Astrocyte of the hippocampus (primary cell): ENCODE measurements at regions not wholly inside any gene's neighbourhood (a gene's known extent, or its start where the extent isn't known, plus 50 kb on each side); places are given as distances from the start of the nearest gene placed in this dataset.
"Not testable (repeated sequence)": the region's sequence is repeated elsewhere in the genome, so short reads cannot be mapped to it uniquely, and the experiment has no call there.

Experiments used
- DNase-seq: peaks from one replicate; pipeline ENCODE4 v3.0.0; 2011; ENCODE audit warnings: low read depth, low spot score

DNA sequence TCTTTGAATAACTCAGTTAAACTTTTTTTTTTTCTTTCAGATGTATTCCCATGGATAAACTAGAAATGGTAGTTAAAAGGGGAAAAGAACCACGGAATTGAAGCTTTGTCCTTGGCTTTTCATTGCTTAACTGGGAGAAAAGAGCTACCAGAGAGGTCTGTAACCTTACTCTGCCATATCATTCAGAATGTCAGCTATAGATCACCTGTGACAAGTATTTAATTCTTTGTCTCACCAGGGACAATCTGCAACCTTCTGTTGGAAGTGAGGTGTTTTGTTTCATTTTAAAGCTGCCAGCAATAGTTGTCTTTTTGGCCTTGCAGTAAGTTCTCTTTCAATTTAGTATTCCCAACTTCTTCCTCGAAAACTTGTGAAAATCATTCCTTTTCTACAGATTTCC lies 618.4 kb downstream of the FRK start:
- no peak for DNase-seq

DNA sequence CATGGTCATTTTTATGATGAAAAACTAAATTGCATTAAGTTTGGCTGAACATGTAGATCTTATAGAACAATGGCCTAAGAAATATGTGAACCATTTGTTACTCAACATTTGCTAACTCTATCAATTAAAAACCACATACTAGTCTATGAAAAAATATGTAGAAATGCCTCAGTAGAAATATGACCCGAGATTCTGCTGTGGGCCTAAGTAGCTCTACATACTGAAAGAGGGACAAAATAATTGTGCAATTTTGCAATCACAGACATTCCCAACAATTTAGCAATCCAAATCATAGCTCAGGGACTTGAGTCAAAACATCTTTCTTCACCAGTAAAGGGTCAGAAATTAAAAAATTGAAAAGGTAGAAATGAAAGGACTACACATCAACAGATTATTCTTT lies 619.0 kb downstream of the FRK start:
- no peak for DNase-seq

DNA sequence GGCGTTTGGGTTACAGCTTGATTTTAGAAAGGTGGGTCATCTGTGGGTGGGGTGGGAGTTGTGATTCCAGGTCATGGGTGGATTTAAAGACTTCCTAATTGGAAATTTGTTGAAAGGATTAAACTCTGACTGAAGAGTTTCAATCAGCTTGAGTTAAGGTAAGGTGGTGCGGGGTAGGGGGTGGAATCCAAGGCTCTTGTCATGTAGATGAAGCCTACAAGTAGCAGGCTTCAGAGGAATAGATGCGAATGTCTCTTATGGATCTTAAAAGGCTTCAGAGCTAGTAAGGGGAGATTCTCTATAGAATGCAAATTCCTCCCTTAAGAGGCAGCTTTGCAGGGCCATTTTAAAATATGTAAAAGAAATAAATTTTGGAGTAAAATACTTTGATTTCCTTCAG lies 645.3 kb downstream of the FRK start:
- DNase-seq = no peak

DNA sequence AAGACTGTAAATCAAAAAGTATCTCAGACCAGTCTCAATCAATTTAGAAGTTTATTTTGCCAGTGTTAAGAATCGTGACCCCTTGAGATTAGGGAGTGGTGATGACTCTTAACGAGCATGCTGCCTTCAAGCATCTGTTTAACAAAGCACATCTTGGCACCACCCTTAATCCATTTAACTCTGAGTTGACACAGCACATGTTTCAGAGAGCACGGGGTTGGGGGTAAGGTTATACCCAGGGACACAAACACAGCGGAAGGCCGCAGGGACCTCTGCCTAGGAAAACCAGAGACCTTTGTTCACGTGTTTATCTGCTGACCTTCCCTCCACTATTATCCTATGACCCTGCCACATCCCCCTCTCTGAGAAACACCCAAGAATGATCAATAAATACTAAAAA lies 645.8 kb downstream of the FRK start:
- DNase-seq = not testable (repeated sequence)

DNA sequence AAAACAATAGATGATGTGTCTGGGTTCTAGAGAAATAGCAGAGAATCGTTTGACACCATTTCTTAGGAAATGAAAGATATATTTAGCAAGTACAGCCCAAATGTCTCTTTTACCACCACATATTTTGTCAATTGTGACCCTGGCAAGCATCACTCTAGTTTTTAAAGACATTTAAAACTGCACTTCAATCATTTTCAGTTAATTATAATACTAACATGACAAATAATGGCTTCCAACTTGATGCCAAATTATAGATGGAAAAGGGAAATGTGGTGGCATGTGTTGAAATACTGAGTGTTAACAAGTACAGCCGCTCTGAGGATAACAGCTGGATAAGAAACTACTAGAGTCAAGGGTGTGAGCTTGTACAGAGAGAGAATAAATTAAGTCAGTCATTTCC lies 648.9 kb downstream of the FRK start:
- DNase-seq = no peak

DNA sequence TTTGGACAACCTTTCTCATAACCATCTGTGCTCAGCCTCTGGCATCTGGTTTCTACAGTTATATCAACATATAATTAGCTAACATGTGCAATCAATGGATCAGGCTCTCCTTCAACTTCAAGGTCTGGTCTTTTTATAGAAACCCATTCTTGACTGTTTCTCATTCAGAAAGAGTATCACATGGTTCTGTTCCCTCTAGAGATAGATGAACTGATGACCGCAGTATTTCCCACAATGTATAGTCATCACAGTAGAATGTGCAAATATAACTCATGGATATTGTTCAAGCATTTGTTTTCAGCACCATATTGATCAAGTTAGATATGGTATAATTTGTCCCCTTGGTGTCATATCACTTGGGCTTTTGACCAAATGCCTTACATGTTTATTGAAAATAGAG lies 656.2 kb downstream of the FRK start:
- DNase-seq = no peak

DNA sequence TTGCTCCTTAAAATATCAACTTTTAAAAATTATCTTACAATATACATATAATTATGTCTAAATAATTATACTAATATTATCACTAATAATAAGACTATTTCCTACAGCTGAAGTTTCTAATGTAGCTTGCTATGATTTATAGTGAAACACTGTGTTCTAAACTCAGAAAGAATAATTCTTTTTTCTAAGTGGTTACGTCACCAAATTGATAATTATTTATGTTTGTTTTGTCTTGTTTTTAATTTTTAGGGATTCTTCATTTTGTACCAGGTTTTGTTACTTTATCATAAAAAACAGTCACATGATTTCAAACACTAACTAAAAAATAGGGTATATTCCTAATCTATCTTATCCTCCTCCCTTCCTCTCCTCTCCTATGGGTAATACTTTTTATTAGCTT lies 662.1 kb downstream of the FRK start:
- no peak for DNase-seq

DNA sequence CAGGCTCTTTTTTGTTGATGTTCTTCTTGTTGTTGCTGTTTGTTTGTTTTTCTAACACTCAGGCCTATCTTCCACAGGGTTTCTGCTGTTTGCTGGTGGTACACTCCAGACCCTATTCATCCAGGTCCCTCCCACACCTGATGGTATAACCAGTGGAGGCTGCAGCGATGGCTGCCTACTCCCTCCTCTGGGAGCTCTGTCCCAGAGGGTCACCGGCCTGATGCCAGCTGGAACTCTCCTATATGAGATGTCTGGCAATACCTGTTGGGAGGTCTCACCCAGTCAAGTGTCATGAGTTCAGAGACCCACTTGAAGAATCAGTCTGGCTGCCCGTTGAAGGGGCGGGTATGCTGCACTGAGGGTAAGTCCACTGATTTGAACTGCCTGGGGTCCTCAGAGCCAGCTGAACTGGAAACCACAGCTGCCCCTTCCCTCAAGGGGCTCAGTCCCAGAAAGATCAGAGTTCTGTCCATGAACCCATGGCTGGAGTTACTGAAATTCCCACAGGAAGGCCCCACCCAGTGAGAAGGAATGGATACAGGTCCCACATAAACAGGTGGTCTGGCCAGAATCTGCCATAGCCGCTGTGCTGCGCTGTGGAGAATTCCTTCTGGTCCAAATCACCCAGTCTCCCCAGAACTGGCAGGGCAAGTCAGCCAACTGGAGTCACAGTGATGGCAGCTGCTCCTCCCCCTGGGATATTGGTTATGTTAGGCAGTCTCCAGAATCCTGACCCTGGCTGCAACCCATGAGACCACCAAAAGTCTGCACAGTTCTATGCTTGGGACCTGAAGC lies 664.4 kb downstream of the FRK start:
- no peak for DNase-seq

DNA sequence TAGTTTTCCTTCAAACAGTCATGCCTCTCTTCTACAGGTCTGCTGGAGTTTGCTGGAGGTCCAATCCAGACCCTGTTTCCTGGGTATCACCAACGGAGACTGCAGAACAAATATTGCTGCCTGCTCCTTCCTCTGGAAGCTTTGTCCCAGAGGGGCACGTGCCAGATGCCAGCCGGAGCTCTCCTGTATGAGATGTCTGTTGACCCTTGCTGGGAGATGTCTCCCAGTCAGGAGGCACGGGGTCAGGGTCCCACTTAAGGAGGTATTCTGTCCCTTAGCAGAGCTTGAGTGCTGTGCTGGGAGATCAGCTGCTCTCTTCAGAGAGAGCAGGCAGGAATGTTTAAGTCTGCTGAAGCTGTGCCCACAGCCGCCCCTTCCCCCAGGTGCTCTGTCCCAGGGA lies 666.9 kb downstream of the FRK start:
- DNase-seq = no peak

DNA sequence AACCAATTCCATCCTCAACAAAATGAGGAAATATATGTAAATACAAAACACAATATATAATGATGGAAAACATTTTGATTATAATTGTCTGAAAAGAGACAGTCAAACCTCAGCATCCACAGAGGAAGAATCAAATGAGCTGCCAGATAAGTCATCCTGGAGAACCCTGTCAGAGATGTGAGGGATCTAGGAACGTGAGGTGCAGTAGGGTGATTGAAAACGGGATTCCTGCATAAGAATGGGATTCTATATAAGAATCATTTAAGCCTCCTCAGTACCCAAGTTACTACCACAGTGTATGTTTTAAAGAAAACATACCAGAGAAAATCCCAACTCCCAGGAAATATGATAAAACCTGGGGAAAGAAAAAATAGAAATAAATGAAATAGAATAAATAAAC lies 690.5 kb downstream of the FRK start:
- DNase-seq = no peak

DNA sequence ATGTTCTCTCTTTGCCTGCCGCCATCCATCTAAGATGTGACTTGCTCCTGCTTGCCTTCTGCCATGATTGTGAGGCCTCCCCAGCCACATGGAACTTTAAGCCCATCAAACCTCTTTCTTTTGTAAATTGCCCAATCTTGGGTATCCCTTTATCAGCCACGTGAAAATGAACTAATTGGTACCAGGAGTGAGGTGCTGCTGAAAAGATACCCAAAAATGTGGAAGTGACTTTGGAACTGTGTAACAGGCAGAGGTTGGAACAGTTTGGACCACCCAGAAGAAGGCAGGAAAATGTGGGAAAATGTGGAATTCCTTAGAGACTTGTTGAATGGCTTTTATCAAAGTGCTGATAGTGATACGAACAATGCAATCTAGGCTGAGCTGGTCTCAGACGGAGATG lies 694.9 kb downstream of the FRK start:
- DNase-seq = no peak

DNA sequence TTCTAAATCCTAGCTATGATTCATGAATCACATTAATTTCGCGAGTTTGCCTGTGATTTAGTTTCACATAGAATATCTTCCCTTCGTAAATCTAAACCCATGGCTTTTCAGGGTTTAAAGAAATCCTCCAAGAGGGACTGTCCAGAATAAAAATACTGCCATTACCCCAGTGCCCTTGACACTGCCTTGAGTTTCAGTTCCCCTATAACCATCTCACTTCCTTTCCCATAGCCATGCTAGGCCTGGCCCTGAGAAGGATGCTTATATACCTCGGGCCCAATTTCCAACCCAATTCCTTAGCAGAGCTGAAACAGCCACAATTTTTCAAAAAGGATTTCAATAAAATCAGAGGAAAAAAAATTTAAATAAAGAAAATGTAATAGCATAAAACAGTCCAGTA lies 697.3 kb downstream of the FRK start:
- no peak for DNase-seq

DNA sequence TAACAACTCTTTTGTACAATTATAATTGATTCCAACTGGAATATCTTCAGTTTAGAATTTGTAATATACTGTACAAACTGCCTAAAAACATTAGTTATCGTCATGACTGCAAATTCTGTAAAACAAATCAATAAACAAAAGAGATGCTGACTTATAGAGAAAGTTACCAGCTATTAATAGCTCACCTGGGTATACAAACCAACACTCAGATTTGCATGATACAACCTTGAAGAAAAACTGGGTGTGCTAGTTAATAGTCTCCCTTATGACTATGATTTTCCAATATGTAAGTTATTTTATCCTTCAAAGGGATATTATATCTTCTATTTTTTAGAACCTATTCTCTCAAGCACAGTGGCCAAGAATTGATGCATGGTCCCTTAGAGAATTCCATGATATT lies 698.5 kb downstream of the FRK start:
- DNase-seq = no peak

DNA sequence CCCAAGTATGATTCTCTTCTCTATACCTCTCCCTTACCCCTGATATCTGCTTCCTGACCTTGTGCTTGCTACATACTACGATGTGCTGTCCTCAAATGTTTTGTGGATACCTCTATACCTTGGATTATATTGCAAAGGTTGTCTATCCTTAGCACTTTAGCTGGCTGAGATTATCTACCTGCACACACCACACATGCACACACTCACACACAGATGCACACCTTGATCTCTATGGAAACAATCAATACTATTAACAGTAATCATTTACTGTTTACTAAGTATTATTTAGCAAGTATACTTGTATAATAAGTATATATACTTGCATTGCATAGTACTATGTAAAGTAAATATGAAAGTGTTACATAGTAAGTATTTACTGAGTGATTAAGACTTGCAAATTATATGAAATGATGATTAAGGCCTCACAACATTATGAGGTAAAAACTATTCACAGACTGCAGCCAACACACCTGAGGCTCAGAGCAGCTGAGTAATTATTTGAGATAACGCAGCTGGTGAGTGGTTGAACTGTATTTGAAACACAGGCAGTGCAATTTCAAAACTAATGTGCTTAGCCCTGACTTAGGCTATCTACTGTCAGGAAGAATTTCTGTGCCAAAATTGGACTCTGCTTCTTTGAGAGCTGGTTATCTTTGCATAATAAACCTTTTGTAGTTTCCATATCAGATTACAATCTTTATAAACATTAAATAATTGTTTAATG lies 699.9 kb downstream of the FRK start:
- no peak for DNase-seq

DNA sequence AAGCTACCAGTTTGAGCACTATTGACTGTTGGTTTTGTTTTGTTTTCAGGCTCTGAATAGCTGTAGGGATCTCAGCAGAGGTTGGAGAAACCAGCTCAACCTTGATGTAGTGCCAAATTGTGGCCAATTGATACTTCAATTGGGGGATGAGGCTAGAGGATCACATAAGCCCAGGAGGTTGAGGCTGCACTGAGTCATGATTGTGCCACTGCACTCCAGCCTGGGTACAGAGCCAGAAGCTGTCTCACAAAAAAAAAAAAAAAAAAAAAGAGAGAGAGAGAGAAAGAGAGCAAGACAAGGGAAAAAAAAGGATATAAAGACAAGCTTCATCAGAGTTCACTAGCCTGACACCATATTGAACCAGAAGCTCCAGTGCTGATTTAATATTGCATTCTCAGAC lies 702.1 kb downstream of the FRK start:
- peak; percentile 0 for DNase-seq

DNA sequence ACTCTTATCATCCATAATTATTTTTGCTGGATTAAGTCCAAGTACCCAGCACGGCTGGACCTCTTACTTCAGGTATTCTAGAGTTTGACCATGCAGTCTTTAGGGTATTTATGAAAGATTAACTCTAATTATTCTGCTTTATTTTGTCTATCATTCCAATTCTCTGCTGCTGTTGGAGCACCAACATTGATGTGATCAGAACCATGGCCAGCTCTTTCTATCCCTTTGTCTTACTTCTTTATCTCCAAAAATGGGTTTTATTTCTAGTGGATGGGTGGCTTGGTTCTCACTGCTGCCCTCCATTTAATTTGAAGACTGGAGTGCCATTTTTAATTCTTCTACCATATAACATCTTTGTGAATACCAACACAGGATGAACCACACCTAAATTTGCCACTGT lies 704.3 kb downstream of the FRK start:
- DNase-seq = no peak

DNA sequence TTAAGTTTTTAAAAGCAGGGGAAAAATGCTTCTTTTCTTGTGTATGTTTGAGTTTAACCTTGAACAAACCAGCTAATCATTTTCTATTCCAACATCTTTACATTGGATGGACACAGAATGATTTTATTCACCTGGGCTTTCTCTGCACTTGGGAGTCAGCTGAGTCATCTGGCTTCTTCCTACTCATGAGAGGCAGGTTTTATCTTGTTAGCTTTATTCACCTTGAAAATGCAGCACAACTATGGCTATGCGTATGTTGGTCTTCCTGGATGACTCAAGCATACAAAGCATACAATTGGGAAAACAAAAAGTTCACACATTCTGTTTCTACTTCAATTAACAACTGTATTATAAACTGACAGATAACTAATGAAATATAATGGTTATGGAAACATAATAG lies 737.7 kb downstream of the FRK start:
- no peak for DNase-seq

DNA sequence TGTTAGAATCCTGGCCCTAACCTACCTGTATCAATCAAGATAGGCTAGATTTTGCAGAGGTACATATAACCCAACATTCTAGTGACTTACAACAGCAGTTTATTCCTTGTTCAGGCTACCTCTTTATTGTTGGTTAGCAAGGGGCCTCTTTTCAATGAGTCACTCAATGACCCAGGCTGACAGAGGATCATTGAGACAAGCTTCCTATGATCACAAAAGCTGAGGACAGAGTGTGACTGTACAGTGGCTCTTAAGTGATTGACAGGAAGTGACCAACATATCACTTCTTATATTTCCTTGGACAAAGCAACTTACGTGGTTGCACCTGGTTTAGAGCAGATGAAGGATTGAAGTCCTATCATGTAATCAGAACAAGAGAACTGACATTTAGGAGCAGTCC lies 740.9 kb downstream of the FRK start:
- DNase-seq = no peak

DNA sequence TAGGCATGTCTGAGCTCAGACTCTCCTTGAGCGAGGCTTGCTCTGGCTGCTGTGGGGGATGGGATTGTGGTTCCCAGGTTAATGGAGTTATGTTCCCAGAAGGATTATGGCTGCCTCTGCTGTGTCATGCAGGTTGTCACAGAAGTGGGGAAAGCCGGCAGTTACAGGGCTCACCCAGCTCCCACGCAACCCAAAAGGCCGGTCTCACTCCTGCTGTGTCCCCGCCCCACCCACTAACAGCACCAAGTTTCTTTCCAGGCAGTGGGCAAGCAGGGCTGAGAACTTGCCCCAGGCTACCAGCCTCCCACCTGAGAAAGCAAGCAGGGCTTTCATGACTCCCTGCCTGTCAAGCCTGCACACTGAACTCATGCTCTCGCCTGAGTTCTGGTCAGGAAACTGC lies 750.5 kb downstream of the FRK start:
- DNase-seq = no peak

DNA sequence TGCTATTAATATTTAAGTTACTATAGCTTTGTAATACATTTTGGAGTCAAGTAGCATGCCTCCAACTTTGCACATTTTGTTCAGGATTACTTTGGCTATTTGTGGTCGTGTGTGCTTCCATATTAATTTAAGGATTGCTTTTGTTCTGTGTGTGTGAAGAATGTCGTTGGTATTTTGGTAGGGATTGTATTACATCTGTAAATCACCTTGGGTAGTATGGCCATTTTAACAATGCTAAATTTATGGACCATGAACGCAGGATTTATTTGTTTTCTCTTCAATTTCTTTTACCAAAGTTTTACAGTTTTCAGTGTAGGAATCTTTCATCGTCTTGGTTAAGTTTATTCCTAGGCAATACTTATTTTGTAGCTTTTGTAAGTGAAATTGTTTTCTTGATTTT lies 758.0 kb downstream of the FRK start:
- no peak for DNase-seq

DNA sequence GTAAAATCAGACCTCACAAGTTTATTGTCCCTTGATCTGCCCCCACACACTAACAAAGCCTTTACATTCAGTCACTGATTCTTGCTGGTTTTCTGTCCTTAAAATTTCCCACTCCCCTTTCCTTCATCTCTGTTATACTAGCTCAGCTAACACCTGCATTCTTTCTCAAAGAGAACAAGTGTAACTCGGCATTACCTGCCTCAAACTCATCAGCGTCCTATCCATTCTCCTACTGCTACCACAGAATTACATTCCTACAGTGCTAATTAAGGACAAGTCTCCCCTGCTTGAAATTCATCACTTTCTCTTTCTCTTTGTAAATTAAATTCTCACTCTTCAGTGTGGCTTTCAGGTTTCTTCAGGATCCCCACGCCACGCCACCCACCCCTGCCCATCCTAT lies 773.2 kb downstream of the FRK start:
- no peak for DNase-seq

DNA sequence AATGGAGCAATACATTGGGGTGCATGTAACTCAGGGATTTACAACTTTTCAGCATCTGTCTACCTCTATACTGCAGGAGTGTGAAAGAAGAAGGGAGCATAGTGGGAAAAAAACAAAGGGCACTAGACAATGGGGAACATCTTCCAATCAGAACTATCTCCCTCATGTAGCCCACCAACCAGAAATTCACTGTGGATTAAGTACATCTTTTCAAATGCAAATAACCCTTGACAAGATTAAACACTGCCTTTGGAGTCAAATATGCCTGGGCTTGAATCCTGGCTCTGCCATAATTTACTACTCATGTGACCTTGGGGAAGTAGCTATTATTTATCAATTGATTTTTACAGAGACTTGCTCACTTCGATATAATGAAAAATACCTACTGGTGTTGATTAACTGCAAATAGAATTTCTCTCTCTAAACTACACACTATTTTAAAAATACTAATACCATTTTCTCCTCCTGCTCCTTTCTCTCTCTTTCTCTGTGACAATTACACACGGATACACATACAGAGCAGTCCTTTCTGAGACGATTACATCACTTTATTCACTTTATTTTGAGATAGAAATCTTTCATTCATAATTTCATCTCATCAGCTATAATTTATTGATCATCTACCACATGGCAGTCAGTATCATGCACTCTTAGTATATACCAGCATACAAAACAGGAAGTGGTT lies 783.7 kb downstream of the FRK start:
- no peak for DNase-seq

DNA sequence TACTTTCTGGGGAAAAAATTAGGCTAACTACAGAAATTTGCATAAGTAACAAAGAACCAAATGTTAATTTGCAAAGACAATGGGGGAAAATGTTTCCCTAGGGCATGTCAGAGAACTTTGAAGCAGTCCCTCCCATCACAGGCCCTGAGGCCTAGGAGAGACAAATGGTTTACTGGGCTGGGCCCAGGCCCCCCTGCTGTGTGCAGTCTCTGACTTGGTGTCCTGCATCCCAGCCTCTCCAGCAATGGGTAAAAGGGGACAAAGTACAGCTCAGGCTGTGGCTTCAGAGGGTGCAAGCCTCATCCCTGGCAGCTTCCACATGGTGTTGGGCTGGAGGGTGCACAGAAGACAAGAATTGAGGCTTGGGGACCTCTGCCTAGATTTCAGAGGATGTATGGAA lies 788.4 kb downstream of the FRK start:
- DNase-seq = no peak
